Body of pancreas (tissue), 4 donors: ENCODE measurements at regions not wholly inside any gene's neighbourhood (a gene's known extent, or its start where the extent isn't known, plus 50 kb on each side); places are given as distances from the start of the nearest gene placed in this dataset.

ENCODE experiments used
- POLR2A ChIP-seq, 3 donors: fragments of 450-650 bp; IDR thresholded peaks; one replicate each; pipeline ENCODE4 v1.6.1; 2016; ENCODE audit warnings: antibody characterized with exemption in 3 of 3, mild to moderate bottlenecking in 2 of 3
- TF ChIP-seq, protein P1 (sequence below), 7 experiments: fragments of 450-650 bp in 4 of 7; fragments of 200-600 bp in 3 of 7; sonication (generic) in 3 of 7; IDR thresholded peaks; one replicate each; pipeline ENCODE4 v1.5.1; 2016 to 2019; ENCODE audit warnings: antibody characterized with exemption in 7 of 7

DNA sequence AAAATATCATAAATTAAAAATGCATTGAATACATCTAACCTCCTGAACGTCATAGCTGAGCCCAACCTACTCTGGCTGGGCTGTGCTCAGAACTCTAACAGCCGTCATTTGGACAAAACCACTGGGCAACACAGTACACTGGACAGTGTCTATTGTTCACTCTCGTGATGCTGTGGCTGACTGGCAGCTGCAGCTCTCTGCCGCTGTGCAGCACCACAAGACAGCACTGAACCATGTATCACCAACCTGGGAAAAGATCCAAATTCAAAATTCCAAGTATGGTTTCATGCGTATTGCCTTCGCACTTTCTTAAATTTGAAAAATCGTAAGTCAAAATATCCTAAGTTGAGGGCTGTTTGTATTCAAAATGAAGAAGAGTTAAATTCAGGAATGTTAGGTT lies 145.1 kb upstream of the CNTN4 start:
- TF ChIP-seq, protein P1, sequence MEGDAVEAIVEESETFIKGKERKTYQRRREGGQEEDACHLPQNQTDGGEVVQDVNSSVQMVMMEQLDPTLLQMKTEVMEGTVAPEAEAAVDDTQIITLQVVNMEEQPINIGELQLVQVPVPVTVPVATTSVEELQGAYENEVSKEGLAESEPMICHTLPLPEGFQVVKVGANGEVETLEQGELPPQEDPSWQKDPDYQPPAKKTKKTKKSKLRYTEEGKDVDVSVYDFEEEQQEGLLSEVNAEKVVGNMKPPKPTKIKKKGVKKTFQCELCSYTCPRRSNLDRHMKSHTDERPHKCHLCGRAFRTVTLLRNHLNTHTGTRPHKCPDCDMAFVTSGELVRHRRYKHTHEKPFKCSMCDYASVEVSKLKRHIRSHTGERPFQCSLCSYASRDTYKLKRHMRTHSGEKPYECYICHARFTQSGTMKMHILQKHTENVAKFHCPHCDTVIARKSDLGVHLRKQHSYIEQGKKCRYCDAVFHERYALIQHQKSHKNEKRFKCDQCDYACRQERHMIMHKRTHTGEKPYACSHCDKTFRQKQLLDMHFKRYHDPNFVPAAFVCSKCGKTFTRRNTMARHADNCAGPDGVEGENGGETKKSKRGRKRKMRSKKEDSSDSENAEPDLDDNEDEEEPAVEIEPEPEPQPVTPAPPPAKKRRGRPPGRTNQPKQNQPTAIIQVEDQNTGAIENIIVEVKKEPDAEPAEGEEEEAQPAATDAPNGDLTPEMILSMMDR (IDR thresholded peaks at IDR 0.05) = no peak
- no peak for TF ChIP-seq POLR2A (IDR thresholded peaks at IDR 0.05)
